ENCODE measurements at regions not wholly inside any gene's neighbourhood (a gene's known extent, or its start where the extent isn't known, plus 50 kb on each side); places are given as distances from the start of the nearest gene placed in this dataset.

DNA sequence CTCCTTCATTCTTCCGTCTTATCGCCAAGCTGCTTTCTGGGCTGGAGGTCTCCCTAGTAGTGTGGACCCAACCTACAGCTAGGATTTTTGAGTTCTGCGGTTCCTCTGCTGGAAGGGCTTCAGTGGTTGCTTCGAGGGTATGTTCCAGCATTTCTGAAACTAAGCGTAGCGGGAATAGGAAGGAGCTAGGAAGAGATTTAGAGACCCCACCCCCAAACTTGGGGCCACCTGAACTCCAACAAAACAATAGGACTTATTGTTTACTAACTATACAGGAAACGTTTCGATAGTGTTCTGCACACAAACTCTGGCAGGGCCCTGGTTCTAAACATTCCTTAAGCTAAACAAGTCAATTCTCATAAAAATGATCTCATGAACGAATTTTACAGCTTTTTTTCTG, 346.7 kb downstream of the PLK2 start:
- Histone ChIP-seq H3K36me3 (ENCODE audit: insufficient read depth, low read length) (no peaks in the 10 kb centered on the region), H3K9me3 (ENCODE audit: low read length) (no peaks in the 10 kb centered on the region), H3K27me3 (ENCODE audit: insufficient read depth, low read length) (no peaks in the 10 kb centered on the region), H2AFZ (ENCODE audit: low read length) (no peak overlapping the region), H3K4me2 (ENCODE audit: low read length) (no peak overlapping the region), H4K20me1 (ENCODE audit: insufficient read depth, low read length) (no peaks in the 10 kb centered on the region), H3F3A (ENCODE audit: insufficient read depth, low read length) (no peaks in the 10 kb centered on the region), H3K79me2 (ENCODE audit: insufficient read depth, low read length) (no peaks in the 10 kb centered on the region), H3K4me1 (ENCODE audit: insufficient read depth, low read length, severe bottlenecking) (no peaks in the 10 kb centered on the region), H3K27ac (ENCODE audit: low read depth, low read length, poor library complexity, severe bottlenecking) (no peak overlapping the region), H3K4me3 (ENCODE audit: low read depth, low read length, poor library complexity, severe bottlenecking) (no peak overlapping the region), H3K9me2 (ENCODE audit: low read depth, low read length) (no peaks in the 10 kb centered on the region), H3K9ac (ENCODE audit: low read length) (no peak overlapping the region)
- no peak for TF ChIP-seq EZH2 (IDR thresholded peaks at IDR 0.05; ENCODE audit: borderline replicate concordance, low read length)
- TF ChIP-seq CTCF (IDR thresholded peaks at IDR 0.05; ENCODE audit: low read length): no peak

- Histone ChIP-seq H3K4me1 (ENCODE audit: insufficient read depth, low read length, severe bottlenecking) (no peaks in the 10 kb centered on the region), H3K9me2 (ENCODE audit: low read depth, low read length) (no peaks in the 10 kb centered on the region)
Measured at GRCh38 chr5:58108511-58108910, 351.4 kb downstream of the PLK2 start.

GRCh38 chr5:58107704-58108103, 352.2 kb downstream of the PLK2 start:
- Histone ChIP-seq H3K79me2 (ENCODE audit: insufficient read depth, low read length) (no peaks in the 10 kb centered on the region), H4K20me1 (ENCODE audit: insufficient read depth, low read length) (no peaks in the 10 kb centered on the region), H3K9me3 (ENCODE audit: low read length) (no peaks in the 10 kb centered on the region), H3K4me2 (ENCODE audit: low read length) (no peak overlapping the region), H3K9me2 (ENCODE audit: low read depth, low read length) (no peaks in the 10 kb centered on the region), H3K4me3 (ENCODE audit: low read depth, low read length, poor library complexity, severe bottlenecking) (no peak overlapping the region), H3F3A (ENCODE audit: insufficient read depth, low read length) (no peaks in the 10 kb centered on the region), H3K4me1 (ENCODE audit: insufficient read depth, low read length, severe bottlenecking) (no peaks in the 10 kb centered on the region), H2AFZ (ENCODE audit: low read length) (no peak overlapping the region), H3K36me3 (ENCODE audit: insufficient read depth, low read length) (no peaks in the 10 kb centered on the region), H3K9ac (ENCODE audit: low read length) (no peak overlapping the region), H3K27me3 (ENCODE audit: insufficient read depth, low read length) (no peaks in the 10 kb centered on the region), H3K27ac (ENCODE audit: low read depth, low read length, poor library complexity, severe bottlenecking) (no peak overlapping the region)
- TF ChIP-seq EZH2 (IDR thresholded peaks at IDR 0.05; ENCODE audit: borderline replicate concordance, low read length) (no peak), CTCF (IDR thresholded peaks at IDR 0.05; ENCODE audit: low read length) (no peak)

More at GRCh38 chr5:58108511-58108910, 351.4 kb downstream of the PLK2 start:
- Histone ChIP-seq H3K79me2 (ENCODE audit: insufficient read depth, low read length) (no peaks in the 10 kb centered on the region), H3K9me3 (ENCODE audit: low read length) (no peaks in the 10 kb centered on the region), H3K9ac (ENCODE audit: low read length) (no peak overlapping the region), H3K4me3 (ENCODE audit: low read depth, low read length, poor library complexity, severe bottlenecking) (no peak overlapping the region), H4K20me1 (ENCODE audit: insufficient read depth, low read length) (no peaks in the 10 kb centered on the region), H2AFZ (ENCODE audit: low read length) (no peak overlapping the region), H3K27me3 (ENCODE audit: insufficient read depth, low read length) (no peaks in the 10 kb centered on the region), H3K4me2 (ENCODE audit: low read length) (no peak overlapping the region), H3F3A (ENCODE audit: insufficient read depth, low read length) (no peaks in the 10 kb centered on the region), H3K27ac (ENCODE audit: low read depth, low read length, poor library complexity, severe bottlenecking) (no peak overlapping the region), H3K36me3 (ENCODE audit: insufficient read depth, low read length) (no peaks in the 10 kb centered on the region)
- TF ChIP-seq CTCF (IDR thresholded peaks at IDR 0.05; ENCODE audit: low read length): no peak
- TF ChIP-seq EZH2 (IDR thresholded peaks at IDR 0.05; ENCODE audit: borderline replicate concordance, low read length): no peak
